ENCODE measurements at regions not wholly inside any gene's neighbourhood (a gene's known extent, or its start where the extent isn't known, plus 50 kb on each side); places are given as distances from the start of the nearest gene placed in this dataset.

GRCh38 chr11:29317694-29318093 lies 699.1 kb downstream of the KCNA4 start:
- TF ChIP-seq ZNF274 (IDR thresholded peaks at IDR 0.05; ENCODE audit: low read depth, low read length), result no peak
- no peak for TF ChIP-seq YY1 (IDR thresholded peaks at IDR 0.05; ENCODE audit: insufficient read depth, insufficient read length)
- no peak for TF ChIP-seq SUZ12 (IDR thresholded peaks at IDR 0.05; ENCODE audit: extremely low read depth, insufficient read depth, insufficient read length)

All from NT2/D1 (cell line).